ENCODE measurements at regions not wholly inside any gene's neighbourhood (a gene's known extent, or its start where the extent isn't known, plus 50 kb on each side); places are given as distances from the start of the nearest gene placed in this dataset.

DNA sequence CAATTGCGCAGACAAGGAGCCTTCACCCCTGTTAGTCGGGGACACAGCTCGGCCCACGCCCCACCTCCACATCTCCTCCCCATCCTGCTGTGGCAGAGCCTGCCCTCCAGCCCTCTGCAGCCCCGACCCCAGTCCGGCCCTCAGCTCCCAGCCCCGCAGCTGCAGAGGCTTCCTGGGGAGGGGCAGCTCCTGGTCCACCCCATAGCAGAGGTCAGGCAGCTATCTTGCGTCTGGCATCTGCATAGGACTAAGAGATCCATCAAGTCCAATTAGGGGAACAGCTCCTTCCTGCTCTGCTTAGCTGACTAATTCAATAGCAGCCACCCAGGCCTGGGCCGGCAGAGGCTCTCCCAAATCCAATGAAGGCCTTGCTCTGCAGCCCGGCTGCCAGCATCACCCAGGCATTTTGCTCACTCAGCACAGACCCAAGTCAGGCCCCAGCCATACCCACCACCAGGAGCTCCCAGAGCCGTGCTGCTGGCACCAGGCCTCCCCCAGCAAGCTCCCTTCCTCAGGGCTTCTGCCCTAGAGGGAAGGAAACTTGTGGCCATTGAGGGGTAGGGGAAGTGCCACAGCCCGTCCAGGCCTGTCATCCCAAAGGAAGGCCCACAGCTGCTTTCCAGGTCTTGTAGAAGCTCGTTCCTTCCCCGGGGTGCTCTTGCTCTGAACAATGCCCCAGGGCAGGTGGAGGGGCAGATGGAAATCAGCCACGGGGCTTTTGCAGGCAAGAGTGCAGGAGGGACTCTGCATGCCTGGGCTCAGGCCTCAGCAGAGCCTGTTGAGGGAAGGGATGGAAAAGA is 106.2 kb upstream of the RET start:
- intact Hi-C loops (cut with DNase I): no loop called here
- H3K36me3 ChIP-seq: no peaks in the 10 kb centered on the region
- no peaks in the 10 kb centered on the region for H3K9me3 ChIP-seq
- H3K27ac ChIP-seq: no peak overlapping the region
- H3K4me1 ChIP-seq (replicated peaks): no peaks in the 10 kb centered on the region
- no peak for DNase-seq (ENCODE audit: low spot score)
- WGBS: 73% methylated on average over 15 of the region's 15 CpGs
- no peaks in the 10 kb centered on the region for H3K27me3 ChIP-seq (replicated peaks; ENCODE audit: insufficient read depth)
- no peak overlapping the region for H3K4me3 ChIP-seq
- TF ChIP-seq POLR2A (IDR thresholded peaks at IDR 0.05): no peak
- no peak for TF ChIP-seq POLR2AphosphoS5 (IDR thresholded peaks at IDR 0.05)
- TF ChIP-seq, protein P1, sequence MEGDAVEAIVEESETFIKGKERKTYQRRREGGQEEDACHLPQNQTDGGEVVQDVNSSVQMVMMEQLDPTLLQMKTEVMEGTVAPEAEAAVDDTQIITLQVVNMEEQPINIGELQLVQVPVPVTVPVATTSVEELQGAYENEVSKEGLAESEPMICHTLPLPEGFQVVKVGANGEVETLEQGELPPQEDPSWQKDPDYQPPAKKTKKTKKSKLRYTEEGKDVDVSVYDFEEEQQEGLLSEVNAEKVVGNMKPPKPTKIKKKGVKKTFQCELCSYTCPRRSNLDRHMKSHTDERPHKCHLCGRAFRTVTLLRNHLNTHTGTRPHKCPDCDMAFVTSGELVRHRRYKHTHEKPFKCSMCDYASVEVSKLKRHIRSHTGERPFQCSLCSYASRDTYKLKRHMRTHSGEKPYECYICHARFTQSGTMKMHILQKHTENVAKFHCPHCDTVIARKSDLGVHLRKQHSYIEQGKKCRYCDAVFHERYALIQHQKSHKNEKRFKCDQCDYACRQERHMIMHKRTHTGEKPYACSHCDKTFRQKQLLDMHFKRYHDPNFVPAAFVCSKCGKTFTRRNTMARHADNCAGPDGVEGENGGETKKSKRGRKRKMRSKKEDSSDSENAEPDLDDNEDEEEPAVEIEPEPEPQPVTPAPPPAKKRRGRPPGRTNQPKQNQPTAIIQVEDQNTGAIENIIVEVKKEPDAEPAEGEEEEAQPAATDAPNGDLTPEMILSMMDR (IDR thresholded peaks at IDR 0.05): no peak

DNA sequence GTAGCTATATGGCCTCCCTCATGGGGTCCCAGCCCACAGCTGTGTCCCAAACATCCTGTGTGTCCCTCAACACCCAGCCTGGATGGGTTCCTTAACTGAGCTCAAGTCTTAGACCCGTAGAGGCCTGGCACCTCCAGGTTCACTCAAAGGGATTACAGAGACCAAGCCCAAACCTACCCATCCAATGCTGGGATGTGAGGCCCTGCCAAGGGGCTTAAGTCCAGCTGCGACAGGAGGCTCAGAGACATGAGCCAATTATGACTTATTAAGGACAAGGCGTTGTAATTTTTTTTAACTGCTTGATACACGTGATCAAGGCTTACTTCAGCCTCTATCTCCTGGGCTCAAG is 105.6 kb upstream of the RET start:
- DNase-seq (ENCODE audit: low spot score): no peak
- no peaks in the 10 kb centered on the region for H3K9me3 ChIP-seq
- no peaks in the 10 kb centered on the region for H3K36me3 ChIP-seq
- H3K27me3 ChIP-seq (replicated peaks; ENCODE audit: insufficient read depth): no peaks in the 10 kb centered on the region
- H3K4me1 ChIP-seq (replicated peaks): no peaks in the 10 kb centered on the region
- TF ChIP-seq, protein P1 (IDR thresholded peaks at IDR 0.05): no peak
- no peak for TF ChIP-seq POLR2A (IDR thresholded peaks at IDR 0.05)
- no peak for TF ChIP-seq POLR2AphosphoS5 (IDR thresholded peaks at IDR 0.05)
- intact Hi-C loops (cut with DNase I): no loop called here
- no peak overlapping the region for H3K4me3 ChIP-seq
- H3K27ac ChIP-seq: no peak overlapping the region
- 85% methylated on average over 4 of the region's 4 CpGs for WGBS

DNA sequence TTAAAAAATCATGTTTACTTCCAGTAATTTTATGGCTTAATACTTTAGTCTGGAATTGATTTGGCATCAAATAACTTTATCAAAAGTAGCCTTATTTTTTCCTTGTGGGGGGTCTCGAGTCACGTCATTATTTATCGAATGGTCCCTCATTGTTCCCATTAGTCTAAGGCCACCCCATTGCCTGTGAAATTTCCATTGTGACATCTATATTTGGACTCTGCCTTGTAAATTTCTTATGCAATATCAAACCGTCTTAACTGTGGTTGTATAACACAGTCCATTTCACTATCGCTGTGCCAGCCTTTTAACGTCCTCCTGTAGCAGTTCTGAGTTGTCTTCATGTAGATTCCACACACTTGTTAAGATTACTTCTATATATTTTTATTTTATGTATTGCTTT is 103.9 kb upstream of the RET start:
- Histone ChIP-seq H3K36me3 (no peaks in the 10 kb centered on the region), H3K9me3 (no peaks in the 10 kb centered on the region), H3K27ac (no peak overlapping the region), H3K4me1 (replicated peaks) (no peaks in the 10 kb centered on the region), H3K27me3 (replicated peaks; ENCODE audit: insufficient read depth) (no peaks in the 10 kb centered on the region), H3K4me3 (no peak overlapping the region)
- DNase-seq (ENCODE audit: low spot score): no peak
- 54% methylated on average over 6 of the region's 6 CpGs for WGBS
- intact Hi-C loops (cut with DNase I): no loop called here
- TF ChIP-seq POLR2AphosphoS5 (IDR thresholded peaks at IDR 0.05): no peak

DNA sequence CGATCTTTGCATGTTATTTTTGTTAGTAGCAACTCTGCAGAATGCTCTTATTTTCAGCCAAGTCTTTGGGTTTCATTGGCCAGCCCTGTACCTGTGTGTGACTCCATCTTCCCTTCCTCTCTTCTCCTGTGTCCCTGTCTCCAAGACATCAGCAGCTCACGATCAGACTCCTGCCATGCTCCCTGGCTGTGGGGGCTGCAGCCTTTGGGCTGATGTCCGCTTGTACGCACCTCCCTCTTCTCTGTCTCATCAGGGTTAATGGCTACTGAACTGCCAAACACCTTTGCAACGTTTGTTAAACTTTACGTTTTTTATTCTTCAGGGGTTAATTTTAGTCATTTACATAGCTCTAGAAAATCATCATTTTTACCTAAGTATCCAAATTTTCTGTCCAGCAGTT is 103.5 kb upstream of the RET start:
- no peak overlapping the region for H3K27ac ChIP-seq
- H3K9me3 ChIP-seq: no peaks in the 10 kb centered on the region
- TF ChIP-seq, protein P1 (IDR thresholded peaks at IDR 0.05): no peak
- TF ChIP-seq POLR2AphosphoS5 (IDR thresholded peaks at IDR 0.05) (no peak), POLR2A (IDR thresholded peaks at IDR 0.05) (no peak)
- no peak overlapping the region for H3K4me3 ChIP-seq
- 75% methylated on average over 6 of the region's 6 CpGs for WGBS
- intact Hi-C loops (cut with DNase I): no loop called here
- H3K4me1 ChIP-seq (replicated peaks): no peaks in the 10 kb centered on the region
- DNase-seq (ENCODE audit: low spot score): no peak
- no peaks in the 10 kb centered on the region for H3K27me3 ChIP-seq (replicated peaks; ENCODE audit: insufficient read depth)
- H3K36me3 ChIP-seq: no peaks in the 10 kb centered on the region

DNA sequence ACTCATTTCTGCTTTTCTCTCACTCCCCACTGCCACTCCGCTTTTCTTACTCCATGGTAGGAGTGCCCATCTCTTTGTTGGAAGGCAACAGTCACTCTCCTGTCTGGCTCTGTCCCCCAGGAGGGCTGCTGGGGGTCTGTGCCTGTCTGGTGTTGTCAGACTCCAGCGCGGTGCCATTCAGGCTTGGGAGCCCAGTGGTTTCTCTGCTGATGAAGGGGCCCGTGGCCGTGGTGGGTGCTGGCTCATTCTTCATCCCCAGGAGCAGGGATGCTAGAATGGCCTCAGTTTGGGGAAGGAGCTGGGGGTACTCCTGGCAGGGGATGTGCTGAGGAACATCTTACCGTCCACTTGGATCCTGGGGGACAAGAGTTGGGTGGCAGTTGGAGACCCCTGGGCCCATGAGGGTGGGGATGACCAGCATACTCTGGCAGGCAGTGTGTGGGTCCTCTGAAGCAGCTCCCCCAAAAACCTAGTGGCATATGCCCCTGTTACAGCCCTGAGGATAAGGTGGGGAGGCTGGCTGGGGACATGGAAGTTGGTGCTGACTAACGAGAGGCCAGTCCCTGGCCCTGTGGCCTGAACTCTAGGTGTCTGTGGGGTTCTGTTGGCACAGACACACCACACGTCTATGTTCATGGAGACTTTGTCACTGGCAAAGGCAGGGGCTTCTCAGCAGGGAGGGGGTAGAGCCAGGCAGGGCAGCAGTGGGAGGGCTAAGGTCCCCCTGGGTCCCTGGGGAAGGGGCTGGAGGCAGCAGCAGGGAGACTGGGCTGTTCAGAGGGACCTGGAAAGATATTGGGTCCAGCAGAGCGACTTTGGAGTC is 102.8 kb upstream of the RET start:
- WGBS: 92% methylated on average over 9 of the region's 9 CpGs
- H3K9me3 ChIP-seq: no peaks in the 10 kb centered on the region
- no peak for DNase-seq (ENCODE audit: low spot score)
- no peaks in the 10 kb centered on the region for H3K27me3 ChIP-seq (replicated peaks; ENCODE audit: insufficient read depth)
- TF ChIP-seq POLR2AphosphoS5 (IDR thresholded peaks at IDR 0.05): no peak
- no peak overlapping the region for H3K4me3 ChIP-seq
- intact Hi-C loops (cut with DNase I): no loop called here
- H3K4me1 ChIP-seq (replicated peaks): no peaks in the 10 kb centered on the region
- no peaks in the 10 kb centered on the region for H3K36me3 ChIP-seq
- no peak overlapping the region for H3K27ac ChIP-seq

DNA sequence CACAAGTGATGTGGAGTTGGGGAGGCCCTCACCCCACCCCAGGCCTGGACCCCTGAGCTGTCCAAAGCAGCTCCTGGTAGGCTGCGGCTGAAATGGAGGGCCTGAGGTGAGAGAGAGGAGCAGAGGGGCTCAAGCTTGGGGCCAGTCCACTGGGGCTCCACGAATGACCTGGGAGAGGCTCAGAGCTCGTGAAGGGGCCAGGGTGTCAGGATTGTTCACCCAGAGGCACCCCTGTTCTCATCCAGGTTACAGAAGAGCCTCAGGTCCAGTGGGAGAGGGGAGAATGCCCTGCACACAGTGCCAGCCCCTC is 102.2 kb upstream of the RET start:
- Histone ChIP-seq H3K4me1 (replicated peaks) (no peaks in the 10 kb centered on the region), H3K9me3 (no peaks in the 10 kb centered on the region), H3K27me3 (replicated peaks; ENCODE audit: insufficient read depth) (no peaks in the 10 kb centered on the region), H3K4me3 (no peak overlapping the region), H3K36me3 (no peaks in the 10 kb centered on the region), H3K27ac (no peak overlapping the region)
- 90% methylated on average over 3 of the region's 3 CpGs for WGBS
- intact Hi-C loops (cut with DNase I): no loop called here
- DNase-seq (ENCODE audit: low spot score): no peak
- TF ChIP-seq, protein P1 (IDR thresholded peaks at IDR 0.05): no peak
- TF ChIP-seq POLR2A (IDR thresholded peaks at IDR 0.05) (no peak), POLR2AphosphoS5 (IDR thresholded peaks at IDR 0.05) (no peak)

Data from prostate gland (tissue), 2 donors.